ENCODE measurements at regions not wholly inside any gene's neighbourhood (a gene's known extent, or its start where the extent isn't known, plus 50 kb on each side); places are given as distances from the start of the nearest gene placed in this dataset.

DNA sequence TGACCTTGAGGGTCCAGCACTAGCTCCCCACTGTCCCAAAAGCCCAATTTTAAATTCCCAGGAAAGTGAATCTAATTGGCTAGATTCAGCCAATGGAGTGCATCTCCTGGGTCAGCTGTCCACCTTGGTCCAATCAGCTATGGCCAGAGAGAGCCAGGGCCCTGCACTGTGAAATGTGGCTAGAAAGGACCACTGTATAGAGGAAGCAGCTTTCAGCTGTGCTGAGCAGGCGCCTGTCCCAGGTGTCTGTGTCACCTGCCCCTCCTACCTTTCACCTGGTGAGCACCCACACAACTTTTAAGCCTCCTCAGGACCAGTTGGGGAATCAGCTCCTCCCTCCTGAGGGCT, 186.2 kb downstream of the DRD1 start:
- TF ChIP-seq, protein P1, sequence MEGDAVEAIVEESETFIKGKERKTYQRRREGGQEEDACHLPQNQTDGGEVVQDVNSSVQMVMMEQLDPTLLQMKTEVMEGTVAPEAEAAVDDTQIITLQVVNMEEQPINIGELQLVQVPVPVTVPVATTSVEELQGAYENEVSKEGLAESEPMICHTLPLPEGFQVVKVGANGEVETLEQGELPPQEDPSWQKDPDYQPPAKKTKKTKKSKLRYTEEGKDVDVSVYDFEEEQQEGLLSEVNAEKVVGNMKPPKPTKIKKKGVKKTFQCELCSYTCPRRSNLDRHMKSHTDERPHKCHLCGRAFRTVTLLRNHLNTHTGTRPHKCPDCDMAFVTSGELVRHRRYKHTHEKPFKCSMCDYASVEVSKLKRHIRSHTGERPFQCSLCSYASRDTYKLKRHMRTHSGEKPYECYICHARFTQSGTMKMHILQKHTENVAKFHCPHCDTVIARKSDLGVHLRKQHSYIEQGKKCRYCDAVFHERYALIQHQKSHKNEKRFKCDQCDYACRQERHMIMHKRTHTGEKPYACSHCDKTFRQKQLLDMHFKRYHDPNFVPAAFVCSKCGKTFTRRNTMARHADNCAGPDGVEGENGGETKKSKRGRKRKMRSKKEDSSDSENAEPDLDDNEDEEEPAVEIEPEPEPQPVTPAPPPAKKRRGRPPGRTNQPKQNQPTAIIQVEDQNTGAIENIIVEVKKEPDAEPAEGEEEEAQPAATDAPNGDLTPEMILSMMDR (conservative IDR thresholded peaks at IDR 0.05; ENCODE audit: low read depth, low read length), result no peak
- TF ChIP-seq EZH2 (IDR thresholded peaks at IDR 0.05; ENCODE audit: borderline replicate concordance, low read depth, low read length, poor library complexity, severe bottlenecking), result no peak

All from A673 (cell line).